Neural crest cell (in vitro differentiated cells): ENCODE measurements at regions not wholly inside any gene's neighbourhood (a gene's known extent, or its start where the extent isn't known, plus 50 kb on each side); places are given as distances from the start of the nearest gene placed in this dataset.

Experiments used
- DNase-seq: peaks from one replicate; pipeline ENCODE4 v3.0.0; 2021; ENCODE audit warnings: low read depth, mixed read lengths, low spot score
- H3K27ac Mint-ChIP-seq: one replicate; pipeline ENCODE4 v1.8.0; 2021; ENCODE audit warnings: mild to moderate bottlenecking, mixed read lengths; ENCODE audit not compliant: unreplicated experiment
- H3K27me3 Mint-ChIP-seq: 2 replicates; pipeline ENCODE4 v1.8.0; 2021; ENCODE audit warnings: low read depth, mild to moderate bottlenecking, mixed read lengths
- H3K36me3 Mint-ChIP-seq: 2 replicates; pipeline ENCODE4 v1.8.0; 2021; ENCODE audit warnings: low read depth, mild to moderate bottlenecking, mixed read lengths
- H3K4me1 Mint-ChIP-seq: 2 replicates; pipeline ENCODE4 v1.8.0; 2021; ENCODE audit warnings: mixed read lengths
- H3K4me3 Mint-ChIP-seq: one replicate; pipeline ENCODE4 v1.8.0; 2021; ENCODE audit warnings: mild to moderate bottlenecking, mixed read lengths
- H3K9me3 Mint-ChIP-seq: 2 replicates; pipeline ENCODE4 v1.8.0; 2021; ENCODE audit warnings: mixed read lengths
- CTCF ChIP-seq: fragments of 200-600 bp; sonication (generic); conservative IDR thresholded peaks from 2 replicates; pipeline ENCODE4 v1.5.0; 2021; ENCODE audit warnings: antibody characterized with exemption, mild to moderate bottlenecking

DNA sequence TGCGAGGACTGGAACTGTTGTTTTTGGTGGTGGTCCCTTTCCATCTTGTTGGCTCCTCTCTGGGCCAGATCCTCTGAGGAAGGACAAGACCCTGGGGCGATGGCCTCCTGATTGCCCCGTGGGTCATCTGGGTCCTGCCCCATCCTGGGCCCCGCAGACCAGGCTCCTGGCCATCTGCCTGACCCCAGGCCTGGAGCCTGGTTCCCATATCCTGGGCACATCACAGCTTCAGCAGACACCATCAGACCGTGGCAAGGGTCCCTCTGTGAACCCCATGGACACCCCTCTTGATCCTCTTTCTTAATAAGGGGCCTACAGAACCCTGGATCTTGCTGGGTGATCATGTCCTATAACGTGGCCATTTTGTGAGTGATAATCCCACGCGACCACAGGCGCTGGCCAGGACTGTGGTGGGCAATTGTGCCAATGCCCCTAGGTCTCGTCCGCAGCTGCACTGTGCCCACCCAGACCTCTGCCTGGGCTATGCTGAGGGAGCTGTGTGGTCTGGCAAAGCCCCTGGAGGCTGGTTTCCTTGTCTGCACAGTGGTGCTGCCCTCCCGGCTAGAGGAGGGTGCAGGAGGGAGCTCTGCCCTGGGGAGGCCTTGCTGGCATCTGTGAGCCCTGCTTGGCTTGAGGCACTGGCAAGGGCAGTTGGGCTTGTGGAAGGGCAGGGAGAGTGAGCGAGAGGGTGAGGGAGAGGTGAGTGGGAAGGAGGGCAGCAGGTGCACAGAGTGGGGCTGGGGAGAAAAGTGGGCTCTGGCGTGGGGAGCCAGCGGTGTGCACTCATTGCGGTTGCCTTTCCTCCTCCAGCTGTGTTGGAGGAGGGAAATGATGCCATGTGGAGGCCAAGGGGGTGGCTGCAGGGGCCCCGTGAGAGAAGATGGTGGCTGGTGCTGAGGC lies 53.1 kb upstream of the PRR23E start:
- no peak for TF ChIP-seq CTCF
- peaks cover 35% of the 10 kb centered on the region for H3K27me3 Mint-ChIP-seq

DNA sequence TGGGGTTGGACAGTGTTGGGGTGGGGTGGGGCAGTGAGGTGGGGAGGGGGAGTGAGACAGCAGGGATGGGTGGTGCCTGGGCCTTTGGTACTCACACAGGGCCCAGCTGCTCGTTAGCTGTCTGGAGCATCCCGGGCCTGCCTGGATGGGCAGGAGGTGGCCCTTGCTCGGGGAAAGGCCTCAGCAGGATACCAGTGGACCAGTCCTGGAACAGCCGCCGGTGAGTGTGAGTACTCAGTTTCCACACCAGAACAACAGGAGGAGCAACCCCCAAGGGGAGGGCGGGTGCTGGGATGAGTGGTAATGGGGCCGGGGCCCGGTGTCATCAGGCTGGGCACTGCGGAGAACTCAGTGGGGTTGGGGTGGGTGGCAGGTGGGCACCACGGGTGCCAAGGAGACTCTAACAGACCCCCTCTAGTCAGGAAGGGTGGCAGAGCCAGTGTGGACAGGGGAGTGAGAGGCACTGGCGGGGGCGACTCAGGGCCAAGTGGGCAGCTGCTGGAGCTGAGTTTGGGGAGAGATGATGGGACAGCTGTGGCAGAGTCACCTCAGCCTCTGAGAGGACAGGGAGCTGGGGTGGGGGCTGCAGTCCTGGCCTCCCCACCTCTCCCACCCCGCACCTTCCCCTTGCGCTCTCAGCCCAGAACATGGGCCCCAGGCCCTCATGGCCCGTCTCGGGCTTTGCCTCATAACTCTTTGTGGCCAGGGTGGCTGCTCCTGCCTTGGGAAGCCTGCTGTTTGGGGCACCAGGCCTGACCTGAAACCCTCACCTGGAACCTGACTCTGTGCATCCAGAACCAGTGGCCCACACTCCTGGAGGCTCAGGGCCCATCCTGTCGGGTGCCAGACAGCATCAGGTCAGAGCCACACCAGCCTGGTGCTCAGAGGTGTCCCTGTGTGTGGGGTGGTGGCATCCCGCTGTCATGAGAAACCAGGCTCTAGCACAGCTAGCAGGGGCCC lies 52.1 kb upstream of the PRR23E start:
- H3K36me3 Mint-ChIP-seq: no peaks in the 10 kb centered on the region
- peaks cover 7% of the 10 kb centered on the region for H3K4me1 Mint-ChIP-seq
- H3K27me3 Mint-ChIP-seq: peaks cover 26% of the 10 kb centered on the region
- peaks cover 2% of the 10 kb centered on the region for H3K9me3 Mint-ChIP-seq
- no peak overlapping the region for H3K4me3 Mint-ChIP-seq
- no peak for TF ChIP-seq CTCF
- DNase-seq: no peak
- H3K27ac Mint-ChIP-seq: no peak overlapping the region

More for the DNA sequence above, 53.1 kb upstream of the PRR23E start:
- Mint-ChIP-seq H3K27ac (no peak overlapping the region), H3K9me3 (peaks cover 2% of the 10 kb centered on the region), H3K4me3 (no peak overlapping the region), H3K36me3 (no peaks in the 10 kb centered on the region), H3K4me1 (peaks cover 9% of the 10 kb centered on the region)
- DNase-seq: no peak

GRCh38 chr3:127141921-127142730 lies 50.8 kb upstream of the PRR23E start:
- DNase-seq: no peak
- no peak for TF ChIP-seq CTCF
- peaks cover 2% of the 10 kb centered on the region for H3K9me3 Mint-ChIP-seq
- peaks cover 13% of the 10 kb centered on the region for H3K27me3 Mint-ChIP-seq
- H3K36me3 Mint-ChIP-seq: no peaks in the 10 kb centered on the region
- peaks cover 7% of the 10 kb centered on the region for H3K4me1 Mint-ChIP-seq
- no peak overlapping the region for H3K4me3 Mint-ChIP-seq
- peak overlapping the region; percentile 78 for H3K27ac Mint-ChIP-seq
